K562 (cell line): ENCODE measurements at regions not wholly inside any gene's neighbourhood (a gene's known extent, or its start where the extent isn't known, plus 50 kb on each side); places are given as distances from the start of the nearest gene placed in this dataset.

ENCODE experiments used
- CHD2 ChIP-seq: IDR thresholded peaks from 2 replicates; pipeline ENCODE4 v1.6.1; 2011; ENCODE audit warnings: low read depth, low read length
- CTCF ChIP-seq, 3 experiments: IDR thresholded peaks in 2 of 3; conservative IDR thresholded peaks in 1 of 3; 2 replicates each; pipeline ENCODE4 v1.5.1; 2011 to 2012; ENCODE audit warnings: low read length in 3 of 3, mild to moderate bottlenecking in 3 of 3, control low read depth in 2 of 3, improper control_type of control experiment in 1 of 3, inconsistent platforms in 1 of 3, low read depth in 1 of 3, mixed read lengths in 1 of 3, moderate library complexity in 1 of 3; ENCODE audit not compliant: insufficient read depth in 2 of 3
- HIVEP1 ChIP-seq: fragments of 250-450 bp; sonication (Bioruptor Pico); IDR thresholded peaks from 2 replicates; pipeline ENCODE4 v1.4.0; 2020; ENCODE audit warnings: mild to moderate bottlenecking
- KDM4B ChIP-seq, 2 experiments: fragments of 450-650 bp in 1 of 2; sonication (generic) in 1 of 2; IDR thresholded peaks; 2 replicates each; pipeline ENCODE4 v1.6.1; 2016 to 2017; ENCODE audit warnings: borderline replicate concordance in 2 of 2, antibody characterized with exemption in 1 of 2, low read depth in 1 of 2, mild to moderate bottlenecking in 1 of 2
- NCOA1 ChIP-seq: fragments of 450-650 bp; IDR thresholded peaks from 2 replicates; pipeline ENCODE4 v1.6.1; 2016; ENCODE audit warnings: low read depth
- POLR2A ChIP-seq: fragments of 450-650 bp; conservative IDR thresholded peaks from 2 replicates; pipeline ENCODE4 v1.6.1; 2016
- POLR2AphosphoS5 ChIP-seq: IDR thresholded peaks from 2 replicates; pipeline ENCODE4 v1.6.1; 2011; ENCODE audit warnings: mild to moderate bottlenecking, low read depth, low read length, moderate library complexity; ENCODE audit not compliant: control insufficient read depth, insufficient read depth
- REST ChIP-seq, 2 experiments: fragments of 450-650 bp; formaldehyde crosslinking in 1 of 2; IDR thresholded peaks; 2 replicates each; pipeline versions ENCODE4 v1.4.0 to v1.6.1; 2014 to 2020; ENCODE audit warnings: mild to moderate bottlenecking in 2 of 2, borderline replicate concordance in 1 of 2, low read depth in 1 of 2
- RFX7 ChIP-seq: fragments of 250-450 bp; sonication (Bioruptor Pico); IDR thresholded peaks from 2 replicates; pipeline ENCODE4 v1.5.1; 2021; ENCODE audit warnings: mild to moderate bottlenecking
- SMAD3 ChIP-seq: fragments of 450-650 bp; formaldehyde crosslinking; conservative IDR thresholded peaks from 2 replicates; pipeline ENCODE4 v1.4.0; 2020; ENCODE audit warnings: mild to moderate bottlenecking
- ZNF232 ChIP-seq: sonication (generic); formaldehyde crosslinking; IDR thresholded peaks from 2 replicates; pipeline ENCODE4 v1.8.0; 2022; ENCODE audit warnings: mild to moderate bottlenecking, missing genetic modification reagents
- TF ChIP-seq, protein P1 (sequence below): fragments of 450-650 bp; formaldehyde crosslinking; IDR thresholded peaks from 2 replicates; pipeline ENCODE4 v1.4.0; 2022; ENCODE audit warnings: mild to moderate bottlenecking, moderate library complexity

DNA sequence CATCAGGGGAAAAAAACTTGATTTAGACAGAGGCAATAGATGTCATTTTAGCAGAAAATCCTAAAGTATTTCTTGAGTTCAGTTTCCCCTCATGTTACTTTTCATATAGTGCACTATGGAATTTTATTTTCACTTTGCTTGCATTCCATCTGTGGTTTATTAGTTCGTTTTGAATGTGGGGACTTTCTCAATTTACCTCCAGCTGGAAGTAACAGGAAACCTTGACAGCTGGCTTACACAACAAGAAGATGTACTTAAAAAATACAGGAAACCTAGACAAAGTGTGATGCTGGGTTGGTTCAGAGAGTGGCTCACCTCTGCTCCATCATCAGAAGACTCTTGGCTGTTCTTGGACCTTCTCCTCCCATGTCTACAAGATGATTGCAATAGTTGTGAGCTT lies 567.0 kb downstream of the CETN3 start:
- no peak for TF ChIP-seq CTCF (IDR thresholded peaks at IDR 0.05 in 2 of 3, conservative IDR thresholded peaks at IDR 0.05 in 1 of 3; ENCODE audit: insufficient read depth in 2 of 3, low read depth in 1 of 3, low read length in 3 of 3)
- no peak for TF ChIP-seq SMAD3 (CRISPR knock-in tag)
- TF ChIP-seq, protein P1, sequence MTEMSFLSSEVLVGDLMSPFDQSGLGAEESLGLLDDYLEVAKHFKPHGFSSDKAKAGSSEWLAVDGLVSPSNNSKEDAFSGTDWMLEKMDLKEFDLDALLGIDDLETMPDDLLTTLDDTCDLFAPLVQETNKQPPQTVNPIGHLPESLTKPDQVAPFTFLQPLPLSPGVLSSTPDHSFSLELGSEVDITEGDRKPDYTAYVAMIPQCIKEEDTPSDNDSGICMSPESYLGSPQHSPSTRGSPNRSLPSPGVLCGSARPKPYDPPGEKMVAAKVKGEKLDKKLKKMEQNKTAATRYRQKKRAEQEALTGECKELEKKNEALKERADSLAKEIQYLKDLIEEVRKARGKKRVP: no peak
- TF ChIP-seq KDM4B (IDR thresholded peaks at IDR 0.05; ENCODE audit: borderline replicate concordance in 2 of 2, low read depth in 1 of 2): no peak
- TF ChIP-seq CHD2: no peak
- TF ChIP-seq REST (IDR thresholded peaks at IDR 0.05; ENCODE audit: borderline replicate concordance): no peak
- no peak for TF ChIP-seq REST (CRISPR knock-in tag; IDR thresholded peaks at IDR 0.05; ENCODE audit: low read depth)
- TF ChIP-seq POLR2AphosphoS5: no peak
- no peak for TF ChIP-seq NCOA1
- TF ChIP-seq ZNF232: no peak
- TF ChIP-seq POLR2A: no peak
- TF ChIP-seq HIVEP1 (CRISPR knock-in tag): no peak
- TF ChIP-seq RFX7 (CRISPR knock-in tag): no peak
